ENCODE measurements at regions not wholly inside any gene's neighbourhood (a gene's known extent, or its start where the extent isn't known, plus 50 kb on each side); places are given as distances from the start of the nearest gene placed in this dataset.

- DNase-seq (ENCODE audit: low read depth, low spot score) = no peak
Measured at GRCh38 chr2:2546046-2546445, 215.0 kb upstream of the MYT1L start.

GRCh38 chr2:2542966-2543611 is 212.0 kb upstream of the MYT1L start:
- no peak for DNase-seq (ENCODE audit: low read depth, low spot score)

- no peak for DNase-seq (ENCODE audit: low read depth, low spot score)
Measured at GRCh38 chr2:2542316-2542715, 211.2 kb upstream of the MYT1L start.

GRCh38 chr2:2540406-2540805 is 209.3 kb upstream of the MYT1L start:
- DNase-seq (ENCODE audit: low read depth, low spot score) = no peak

- no peak for DNase-seq (ENCODE audit: low read depth, low spot score)
Measured at GRCh38 chr2:2536416-2537056, 205.5 kb upstream of the MYT1L start.

- DNase-seq (ENCODE audit: low read depth, low spot score) = no peak
Measured at GRCh38 chr2:2530334-2530733, 199.3 kb upstream of the MYT1L start.

GRCh38 chr2:2528846-2529245 is 197.8 kb upstream of the MYT1L start:
- DNase-seq (ENCODE audit: low read depth, low spot score) = no peak

- DNase-seq (ENCODE audit: low read depth, low spot score) = no peak
Measured at GRCh38 chr2:2527148-2527547, 196.1 kb upstream of the MYT1L start.

GRCh38 chr2:2524348-2524941 is 193.4 kb upstream of the MYT1L start:
- no peak for DNase-seq (ENCODE audit: low read depth, low spot score)

- no peak for DNase-seq (ENCODE audit: low read depth, low spot score)
Measured at GRCh38 chr2:2523461-2524347, 192.6 kb upstream of the MYT1L start.

GRCh38 chr2:2520401-2520811 is 189.3 kb upstream of the MYT1L start:
- DNase-seq (ENCODE audit: low read depth, low spot score) = no peak

- no peak for DNase-seq (ENCODE audit: low read depth, low spot score)
Measured at GRCh38 chr2:2519381-2519780, 188.3 kb upstream of the MYT1L start.

GRCh38 chr2:2517399-2517798 is 186.3 kb upstream of the MYT1L start:
- DNase-seq (ENCODE audit: low read depth, low spot score) = no peak

- no peak for DNase-seq (ENCODE audit: low read depth, low spot score)
Measured at GRCh38 chr2:2516386-2516785, 185.3 kb upstream of the MYT1L start.

GRCh38 chr2:2512931-2513330 is 181.9 kb upstream of the MYT1L start:
- DNase-seq (ENCODE audit: low read depth, low spot score) = no peak

GRCh38 chr2:2507417-2507997 is 176.4 kb upstream of the MYT1L start:
- no peak for DNase-seq (ENCODE audit: low read depth, low spot score)

- DNase-seq (ENCODE audit: low read depth, low spot score) = no peak
Measured at GRCh38 chr2:2506536-2506935, 175.5 kb upstream of the MYT1L start.

- no peak for DNase-seq (ENCODE audit: low read depth, low spot score)
Measured at GRCh38 chr2:2505604-2506003, 174.5 kb upstream of the MYT1L start.

- DNase-seq (ENCODE audit: low read depth, low spot score) = no peak
Measured at GRCh38 chr2:2503864-2504418, 172.9 kb upstream of the MYT1L start.

- no peak for DNase-seq (ENCODE audit: low read depth, low spot score)
Measured at GRCh38 chr2:2502201-2502549, 171.1 kb upstream of the MYT1L start.

- no peak for DNase-seq (ENCODE audit: low read depth, low spot score)
Measured at GRCh38 chr2:2501454-2502200, 170.6 kb upstream of the MYT1L start.

All from activated naive CD8-positive, alpha-beta T cell treated with anti-CD3 and anti-CD28 coated beads, Interleukin-2, amount 50 U/mL, for 16 hours (primary cell).